ENCODE measurements at regions not wholly inside any gene's neighbourhood (a gene's known extent, or its start where the extent isn't known, plus 50 kb on each side); places are given as distances from the start of the nearest gene placed in this dataset.

- H3K27ac Mint-ChIP-seq, result no peak overlapping the region
- H3K9me3 Mint-ChIP-seq, result no peaks in the 10 kb centered on the region
- no peaks in the 10 kb centered on the region for H3K36me3 Mint-ChIP-seq
- POLR2A ChIA-PET, result no interaction called here
- intact Hi-C loops (cut with micrococcal nuclease), result no loop called here
- H3K4me1 Mint-ChIP-seq (ENCODE audit: low read depth), result no peaks in the 10 kb centered on the region
- H3K4me3 Mint-ChIP-seq, result no peak overlapping the region
- peaks cover 2% of the 10 kb centered on the region for H3K27me3 Mint-ChIP-seq
- DNase-seq, result no peak
- CTCF ChIA-PET, result interaction anchor here (0.7 to 4.4 kb wide), 7 partner anchors 25 to 1195 kb away, joined by 3 to 33 read pairs (median 3); no protein-coding TSS in a partner anchor
Measured at GRCh38 chr2:217715484-217715883, 287.3 kb downstream of the TNS1 start.

GRCh38 chr2:217714287-217714751 lies 288.5 kb downstream of the TNS1 start:
- ChIA-PET POLR2A (no interaction called here), CTCF (interaction anchor here (1.1 to 4.4 kb wide), 3 partner anchors 26 to 63 kb away, joined by 3 to 33 read pairs (median 3); no protein-coding TSS in a partner anchor)
- Mint-ChIP-seq H3K27ac (no peak overlapping the region), H3K9me3 (no peaks in the 10 kb centered on the region), H3K4me1 (ENCODE audit: low read depth) (no peaks in the 10 kb centered on the region), H3K27me3 (peaks cover 2% of the 10 kb centered on the region), H3K4me3 (no peak overlapping the region), H3K36me3 (no peaks in the 10 kb centered on the region)
- DNase-seq, result no peak
- intact Hi-C loops (cut with micrococcal nuclease), result loop anchor here (5.0 kb wide), 1 partner anchor 202 kb away; no protein-coding TSS in a partner anchor

- H3K27ac Mint-ChIP-seq, result no peak overlapping the region
- no peaks in the 10 kb centered on the region for H3K4me1 Mint-ChIP-seq (ENCODE audit: low read depth)
- peak; percentile 82 for DNase-seq
- no peaks in the 10 kb centered on the region for H3K9me3 Mint-ChIP-seq
- no peaks in the 10 kb centered on the region for H3K36me3 Mint-ChIP-seq
- CTCF ChIA-PET, result interaction anchor here (0.6 to 4.4 kb wide), 38 partner anchors 8 to 1236 kb away, joined by 3 to 33 read pairs (median 4); no protein-coding TSS in a partner anchor
- intact Hi-C loops (cut with micrococcal nuclease), result loop anchor here (1.0 to 5.0 kb wide), 5 partner anchors 63 to 1031 kb away; no protein-coding TSS in a partner anchor
- POLR2A ChIA-PET, result no interaction called here
- H3K4me3 Mint-ChIP-seq, result no peak overlapping the region
- H3K27me3 Mint-ChIP-seq, result peaks cover 2% of the 10 kb centered on the region
Measured at GRCh38 chr2:217713395-217714286, 289.2 kb downstream of the TNS1 start.

GRCh38 chr2:217712431-217712830 lies 290.4 kb downstream of the TNS1 start:
- no peaks in the 10 kb centered on the region for H3K9me3 Mint-ChIP-seq
- peaks cover 2% of the 10 kb centered on the region for H3K27me3 Mint-ChIP-seq
- no peaks in the 10 kb centered on the region for H3K36me3 Mint-ChIP-seq
- CTCF ChIA-PET, result interaction anchor here (0.7 to 4.4 kb wide), 26 partner anchors 11 to 1235 kb away, joined by 3 to 33 read pairs (median 4); no protein-coding TSS in a partner anchor
- no peaks in the 10 kb centered on the region for H3K4me1 Mint-ChIP-seq (ENCODE audit: low read depth)
- POLR2A ChIA-PET, result no interaction called here
- H3K27ac Mint-ChIP-seq, result no peak overlapping the region
- intact Hi-C loops (cut with micrococcal nuclease), result loop anchor here (5.0 kb wide), 1 partner anchor 200 kb away; no protein-coding TSS in a partner anchor
- no peak for DNase-seq
- H3K4me3 Mint-ChIP-seq, result no peak overlapping the region

GRCh38 chr2:217711188-217711587 lies 291.6 kb downstream of the TNS1 start:
- POLR2A ChIA-PET, result no interaction called here
- CTCF ChIA-PET, result interaction anchor here (2.7 kb wide), 1 partner anchor 12 kb away, joined by 18 read pairs; no protein-coding TSS in a partner anchor
- DNase-seq, result no peak

GRCh38 chr2:217710211-217710765 lies 292.5 kb downstream of the TNS1 start:
- no peak for DNase-seq
- H3K27ac Mint-ChIP-seq, result no peak overlapping the region
- no peaks in the 10 kb centered on the region for H3K9me3 Mint-ChIP-seq
- ChIA-PET CTCF (interaction anchor here (1.1 kb wide), 1 partner anchor 233 kb away, joined by 3 read pairs; no protein-coding TSS in a partner anchor), POLR2A (no interaction called here)
- peaks cover 2% of the 10 kb centered on the region for H3K27me3 Mint-ChIP-seq
- H3K4me1 Mint-ChIP-seq (ENCODE audit: low read depth), result no peaks in the 10 kb centered on the region
- intact Hi-C loops (cut with micrococcal nuclease), result loop anchor here (5.0 kb wide), 1 partner anchor 198 kb away; no protein-coding TSS in a partner anchor
- no peaks in the 10 kb centered on the region for H3K36me3 Mint-ChIP-seq
- H3K4me3 Mint-ChIP-seq, result no peak overlapping the region

More at GRCh38 chr2:217711188-217711587, 291.6 kb downstream of the TNS1 start:
- H3K4me3 Mint-ChIP-seq, result no peak overlapping the region
- no peaks in the 10 kb centered on the region for H3K9me3 Mint-ChIP-seq
- H3K4me1 Mint-ChIP-seq (ENCODE audit: low read depth), result no peaks in the 10 kb centered on the region
- H3K27ac Mint-ChIP-seq, result no peak overlapping the region
- no peaks in the 10 kb centered on the region for H3K36me3 Mint-ChIP-seq
- intact Hi-C loops (cut with micrococcal nuclease), result loop anchor here (5.0 kb wide), 1 partner anchor 199 kb away; no protein-coding TSS in a partner anchor
- H3K27me3 Mint-ChIP-seq, result peaks cover 2% of the 10 kb centered on the region

- H3K27me3 Mint-ChIP-seq, result peaks cover 2% of the 10 kb centered on the region
- no peak overlapping the region for H3K4me3 Mint-ChIP-seq
- no peaks in the 10 kb centered on the region for H3K36me3 Mint-ChIP-seq
- H3K4me1 Mint-ChIP-seq (ENCODE audit: low read depth), result no peaks in the 10 kb centered on the region
- intact Hi-C loops (cut with micrococcal nuclease), result loop anchor here (5.0 kb wide), 1 partner anchor 197 kb away; no protein-coding TSS in a partner anchor
- no peaks in the 10 kb centered on the region for H3K9me3 Mint-ChIP-seq
- DNase-seq, result no peak
- ChIA-PET POLR2A (no interaction called here), CTCF (interaction anchor here (1.1 kb wide), 1 partner anchor 233 kb away, joined by 3 read pairs; no protein-coding TSS in a partner anchor)
- H3K27ac Mint-ChIP-seq, result no peak overlapping the region
Measured at GRCh38 chr2:217709478-217710210, 293.2 kb downstream of the TNS1 start.

- H3K27ac Mint-ChIP-seq, result no peak overlapping the region
- no peaks in the 10 kb centered on the region for H3K36me3 Mint-ChIP-seq
- H3K9me3 Mint-ChIP-seq, result no peaks in the 10 kb centered on the region
- no peaks in the 10 kb centered on the region for H3K27me3 Mint-ChIP-seq
- DNase-seq, result no peak
- POLR2A ChIA-PET, result no interaction called here
- H3K4me3 Mint-ChIP-seq, result no peak overlapping the region
- intact Hi-C loops (cut with micrococcal nuclease), result no loop called here
- H3K4me1 Mint-ChIP-seq (ENCODE audit: low read depth), result no peaks in the 10 kb centered on the region
- CTCF ChIA-PET, result no interaction called here
Measured at GRCh38 chr2:217707131-217707611, 295.6 kb downstream of the TNS1 start.

- intact Hi-C loops (cut with micrococcal nuclease), result no loop called here
- Mint-ChIP-seq H3K9me3 (no peaks in the 10 kb centered on the region), H3K4me3 (no peak overlapping the region), H3K4me1 (ENCODE audit: low read depth) (no peaks in the 10 kb centered on the region), H3K36me3 (no peaks in the 10 kb centered on the region), H3K27me3 (no peaks in the 10 kb centered on the region), H3K27ac (no peak overlapping the region)
- ChIA-PET POLR2A (no interaction called here), CTCF (no interaction called here)
- DNase-seq, result no peak
Measured at GRCh38 chr2:217706513-217706912, 296.3 kb downstream of the TNS1 start.

- Mint-ChIP-seq H3K4me1 (ENCODE audit: low read depth) (no peaks in the 10 kb centered on the region), H3K27me3 (no peaks in the 10 kb centered on the region), H3K4me3 (no peak overlapping the region), H3K36me3 (no peaks in the 10 kb centered on the region), H3K27ac (no peak overlapping the region), H3K9me3 (no peaks in the 10 kb centered on the region)
- intact Hi-C loops (cut with micrococcal nuclease), result no loop called here
- DNase-seq, result no peak
- POLR2A ChIA-PET, result no interaction called here
- CTCF ChIA-PET, result no interaction called here
Measured at GRCh38 chr2:217706095-217706494, 296.7 kb downstream of the TNS1 start.

- intact Hi-C loops (cut with micrococcal nuclease), result no loop called here
- Mint-ChIP-seq H3K4me3 (no peak overlapping the region), H3K27me3 (no peaks in the 10 kb centered on the region), H3K36me3 (no peaks in the 10 kb centered on the region), H3K9me3 (no peaks in the 10 kb centered on the region), H3K4me1 (ENCODE audit: low read depth) (no peaks in the 10 kb centered on the region), H3K27ac (no peak overlapping the region)
- ChIA-PET CTCF (interaction anchor here (1.0 kb wide), 1 partner anchor 8 kb away, joined by 4 read pairs; no protein-coding TSS in a partner anchor), POLR2A (no interaction called here)
- DNase-seq, result no peak
Measured at GRCh38 chr2:217705461-217705860, 297.3 kb downstream of the TNS1 start.

All from activated CD4-positive, alpha-beta memory T cell treated with anti-CD3 and anti-CD28 coated beads for 36 hours (primary cell).